ENCODE measurements at regions not wholly inside any gene's neighbourhood (a gene's known extent, or its start where the extent isn't known, plus 50 kb on each side); places are given as distances from the start of the nearest gene placed in this dataset.

DNA sequence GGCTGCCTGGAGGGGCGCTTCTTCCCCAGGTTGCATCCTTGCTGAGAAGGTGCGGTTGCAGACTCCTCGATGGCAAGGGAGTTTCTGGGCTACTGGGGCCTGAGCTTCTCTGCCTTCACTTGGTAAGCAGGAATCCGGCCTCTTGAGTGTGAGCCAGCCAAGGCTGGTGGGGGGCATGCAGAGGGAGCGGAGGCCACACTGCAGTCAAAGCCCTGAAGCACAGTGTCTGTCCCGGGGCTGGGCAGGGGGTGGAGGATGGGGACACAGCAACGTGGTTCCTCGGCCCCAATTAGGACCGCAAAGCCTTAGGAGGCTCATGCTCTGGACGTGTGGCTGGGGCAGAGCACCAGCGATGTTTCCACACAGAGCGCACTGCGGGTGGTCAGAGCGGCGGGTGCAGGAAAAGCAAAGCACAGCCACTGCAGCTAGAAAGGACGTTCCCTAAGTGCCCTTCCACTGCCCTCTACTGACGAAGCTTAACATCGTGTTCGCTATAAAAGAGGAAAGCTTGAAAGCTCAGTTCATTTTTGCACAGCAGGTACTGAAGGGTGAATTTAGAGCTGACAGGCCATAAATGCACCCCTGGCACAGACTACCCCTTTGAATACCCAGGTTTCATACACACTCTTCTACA, 60.7 kb upstream of the COG2 start:
- peak; percentile 34; the same call in 1 of the 2 replicates for TF ChIP-seq RAD21 (IDR thresholded peaks at IDR 0.05; ENCODE audit: low read depth)
- TF ChIP-seq TEAD4 (IDR thresholded peaks at IDR 0.05), result no peak
- TF ChIP-seq, protein P1, sequence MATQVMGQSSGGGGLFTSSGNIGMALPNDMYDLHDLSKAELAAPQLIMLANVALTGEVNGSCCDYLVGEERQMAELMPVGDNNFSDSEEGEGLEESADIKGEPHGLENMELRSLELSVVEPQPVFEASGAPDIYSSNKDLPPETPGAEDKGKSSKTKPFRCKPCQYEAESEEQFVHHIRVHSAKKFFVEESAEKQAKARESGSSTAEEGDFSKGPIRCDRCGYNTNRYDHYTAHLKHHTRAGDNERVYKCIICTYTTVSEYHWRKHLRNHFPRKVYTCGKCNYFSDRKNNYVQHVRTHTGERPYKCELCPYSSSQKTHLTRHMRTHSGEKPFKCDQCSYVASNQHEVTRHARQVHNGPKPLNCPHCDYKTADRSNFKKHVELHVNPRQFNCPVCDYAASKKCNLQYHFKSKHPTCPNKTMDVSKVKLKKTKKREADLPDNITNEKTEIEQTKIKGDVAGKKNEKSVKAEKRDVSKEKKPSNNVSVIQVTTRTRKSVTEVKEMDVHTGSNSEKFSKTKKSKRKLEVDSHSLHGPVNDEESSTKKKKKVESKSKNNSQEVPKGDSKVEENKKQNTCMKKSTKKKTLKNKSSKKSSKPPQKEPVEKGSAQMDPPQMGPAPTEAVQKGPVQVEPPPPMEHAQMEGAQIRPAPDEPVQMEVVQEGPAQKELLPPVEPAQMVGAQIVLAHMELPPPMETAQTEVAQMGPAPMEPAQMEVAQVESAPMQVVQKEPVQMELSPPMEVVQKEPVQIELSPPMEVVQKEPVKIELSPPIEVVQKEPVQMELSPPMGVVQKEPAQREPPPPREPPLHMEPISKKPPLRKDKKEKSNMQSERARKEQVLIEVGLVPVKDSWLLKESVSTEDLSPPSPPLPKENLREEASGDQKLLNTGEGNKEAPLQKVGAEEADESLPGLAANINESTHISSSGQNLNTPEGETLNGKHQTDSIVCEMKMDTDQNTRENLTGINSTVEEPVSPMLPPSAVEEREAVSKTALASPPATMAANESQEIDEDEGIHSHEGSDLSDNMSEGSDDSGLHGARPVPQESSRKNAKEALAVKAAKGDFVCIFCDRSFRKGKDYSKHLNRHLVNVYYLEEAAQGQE (IDR thresholded peaks at IDR 0.05; ENCODE audit: low read depth), result no peak
- TF ChIP-seq, protein P2, sequence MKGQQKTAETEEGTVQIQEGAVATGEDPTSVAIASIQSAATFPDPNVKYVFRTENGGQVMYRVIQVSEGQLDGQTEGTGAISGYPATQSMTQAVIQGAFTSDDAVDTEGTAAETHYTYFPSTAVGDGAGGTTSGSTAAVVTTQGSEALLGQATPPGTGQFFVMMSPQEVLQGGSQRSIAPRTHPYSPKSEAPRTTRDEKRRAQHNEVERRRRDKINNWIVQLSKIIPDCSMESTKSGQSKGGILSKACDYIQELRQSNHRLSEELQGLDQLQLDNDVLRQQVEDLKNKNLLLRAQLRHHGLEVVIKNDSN (IDR thresholded peaks at IDR 0.05), result no peak

DNA sequence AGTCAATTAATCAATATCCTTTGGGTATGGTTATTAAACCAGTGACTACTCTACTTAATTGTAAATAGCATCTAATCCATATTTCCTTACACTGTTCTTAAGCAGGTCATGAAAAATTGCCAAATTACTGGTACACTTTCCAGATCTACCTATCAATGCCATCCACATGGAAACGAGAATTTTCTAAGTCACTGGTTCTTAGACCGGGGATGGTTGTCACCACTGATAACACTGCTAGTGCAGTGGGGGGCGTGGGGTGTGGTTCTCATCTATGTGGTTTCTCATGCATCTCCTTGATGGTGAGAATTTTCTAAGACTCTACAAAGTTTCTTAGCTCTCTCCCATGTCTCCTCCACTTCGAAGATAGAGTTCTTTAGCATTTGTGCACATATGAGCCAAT, 63.7 kb upstream of the COG2 start:
- TF ChIP-seq CEBPB (IDR thresholded peaks at IDR 0.05) (no peak), CREB1 (IDR thresholded peaks at IDR 0.05; ENCODE audit: low read depth) (no peak), TEAD4 (IDR thresholded peaks at IDR 0.05) (no peak), EGR1 (IDR thresholded peaks at IDR 0.05) (no peak), EP300 (IDR thresholded peaks at IDR 0.05; ENCODE audit: borderline replicate concordance) (no peak), TCF12 (IDR thresholded peaks at IDR 0.05; ENCODE audit: low read depth) (no peak)
- TF ChIP-seq, protein P2 (IDR thresholded peaks at IDR 0.05), result no peak
- TF ChIP-seq, protein P1 (IDR thresholded peaks at IDR 0.05; ENCODE audit: low read depth), result no peak

DNA sequence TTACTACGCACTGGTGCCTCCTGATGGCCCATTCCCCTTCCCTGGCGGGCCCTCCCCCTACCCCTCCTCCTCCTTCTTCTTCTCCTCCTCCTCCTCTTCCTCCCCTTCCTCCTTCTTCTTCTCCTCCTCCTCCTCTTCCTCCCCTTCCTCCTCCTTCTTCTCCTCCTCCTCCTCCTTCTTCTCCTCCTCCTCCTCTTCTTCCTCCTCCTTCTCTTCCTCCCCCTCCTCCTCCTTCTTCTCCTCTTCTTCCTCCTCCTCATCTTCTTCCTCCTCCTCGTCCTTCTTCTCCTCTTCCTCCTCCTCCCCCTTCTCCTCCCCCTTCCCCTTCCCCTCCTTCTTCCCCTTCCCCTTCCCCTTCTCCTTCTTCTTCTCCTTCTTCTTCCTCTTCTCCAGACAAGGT, 64.7 kb upstream of the COG2 start:
- TF ChIP-seq EGR1 (IDR thresholded peaks at IDR 0.05) (no peak), CREB1 (IDR thresholded peaks at IDR 0.05; ENCODE audit: low read depth) (no peak), EP300 (IDR thresholded peaks at IDR 0.05; ENCODE audit: borderline replicate concordance) (no peak), TEAD4 (IDR thresholded peaks at IDR 0.05) (no peak)
- TF ChIP-seq, protein P2 (IDR thresholded peaks at IDR 0.05), result no peak

DNA sequence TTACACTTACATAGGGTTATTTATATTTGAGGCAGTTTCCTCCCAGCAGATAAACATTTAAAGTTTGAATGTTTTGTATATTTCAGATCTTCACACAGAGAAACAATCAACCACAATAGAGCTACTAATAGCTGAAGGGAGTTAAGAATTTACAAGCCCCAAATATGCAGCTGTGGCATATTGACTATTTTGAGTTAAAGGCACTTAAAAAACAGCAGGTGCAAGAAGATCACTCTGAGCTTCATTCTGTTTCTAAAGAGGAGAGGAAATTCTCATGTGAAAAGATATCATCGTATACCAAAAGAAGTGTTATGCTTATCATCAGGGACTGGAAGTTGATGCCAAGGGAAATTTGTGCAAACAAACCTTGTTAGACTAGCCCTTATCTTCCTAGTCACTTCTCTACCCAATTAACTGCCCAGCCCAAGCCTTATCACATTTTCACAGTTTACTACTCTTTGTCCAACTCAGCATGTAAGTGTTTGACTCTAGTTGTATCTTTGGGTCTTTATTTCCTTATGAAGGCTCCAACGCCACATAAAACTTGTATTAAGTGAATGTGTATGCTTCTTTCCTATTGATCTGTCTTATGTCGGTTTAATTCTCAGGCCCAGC, 66.3 kb upstream of the COG2 start:
- TF ChIP-seq EGR1 (IDR thresholded peaks at IDR 0.05), result no peak
- TF ChIP-seq, protein P2 (IDR thresholded peaks at IDR 0.05), result no peak
- no peak for TF ChIP-seq TCF12 (IDR thresholded peaks at IDR 0.05; ENCODE audit: low read depth)
- TF ChIP-seq CEBPB (IDR thresholded peaks at IDR 0.05), result no peak
- no peak for TF ChIP-seq FOXM1 (IDR thresholded peaks at IDR 0.05; ENCODE audit: borderline replicate concordance, low read depth)
- no peak for TF ChIP-seq EP300 (IDR thresholded peaks at IDR 0.05; ENCODE audit: borderline replicate concordance)
- TF ChIP-seq RAD21 (IDR thresholded peaks at IDR 0.05; ENCODE audit: low read depth), result no peak
- no peak for TF ChIP-seq NFIC (IDR thresholded peaks at IDR 0.05)
- TF ChIP-seq, protein P1 (IDR thresholded peaks at IDR 0.05; ENCODE audit: low read depth), result no peak
- TF ChIP-seq YY1 (IDR thresholded peaks at IDR 0.05; ENCODE audit: low read depth), result no peak

DNA sequence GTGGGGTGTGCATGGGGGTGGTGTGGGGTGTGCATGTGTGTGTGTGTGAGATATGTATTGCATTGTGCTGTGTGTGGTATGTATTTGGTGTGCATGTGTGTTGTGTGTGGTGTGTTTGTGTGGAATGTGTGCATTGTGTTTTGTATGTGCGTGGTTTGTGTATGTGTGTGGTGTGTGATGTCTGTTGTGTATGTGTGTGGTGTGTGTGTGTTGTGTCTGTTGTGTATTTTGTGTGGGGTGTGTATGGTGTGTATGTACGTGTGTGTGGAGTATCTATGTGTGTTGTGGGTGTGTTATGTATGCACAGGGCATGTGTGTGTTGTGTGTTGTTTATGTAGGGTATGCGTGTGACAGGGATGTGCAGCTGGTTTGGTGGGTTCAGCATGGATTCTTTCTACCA, 67.8 kb upstream of the COG2 start:
- TF ChIP-seq, protein P1 (IDR thresholded peaks at IDR 0.05; ENCODE audit: low read depth), result no peak
